NCI-H345 treated with DMSO at 0.1 percent for 48 hours (cell line): ENCODE measurements at regions not wholly inside any gene's neighbourhood (a gene's known extent, or its start where the extent isn't known, plus 50 kb on each side); places are given as distances from the start of the nearest gene placed in this dataset.

Source experiments
- DNase-seq: peaks from one replicate; lab custom pipeline; 2025; ENCODE audit not compliant: unreplicated experiment; lab: John Stamatoyannopoulos, UW

DNA sequence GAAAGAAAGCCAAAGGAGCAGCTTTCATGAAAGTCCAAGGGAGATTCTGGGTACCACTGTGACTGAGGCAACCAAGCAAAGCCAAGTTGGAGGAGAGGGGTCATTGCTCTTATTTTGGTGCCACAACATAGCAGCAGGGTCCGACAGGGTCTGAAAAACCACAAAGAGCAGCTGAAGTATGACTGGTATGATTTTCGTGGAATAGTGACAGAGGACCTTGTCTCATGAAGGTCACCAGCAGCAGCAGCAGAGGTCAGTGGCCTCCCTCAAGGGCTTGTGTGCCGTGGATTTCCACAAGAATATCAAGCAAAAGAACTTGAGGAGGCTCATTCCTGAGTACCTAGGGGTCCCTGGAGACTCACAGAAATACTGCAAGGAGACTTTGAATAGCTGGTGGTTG, 160.9 kb upstream of the SYT6 start:
- no peak for DNase-seq

DNA sequence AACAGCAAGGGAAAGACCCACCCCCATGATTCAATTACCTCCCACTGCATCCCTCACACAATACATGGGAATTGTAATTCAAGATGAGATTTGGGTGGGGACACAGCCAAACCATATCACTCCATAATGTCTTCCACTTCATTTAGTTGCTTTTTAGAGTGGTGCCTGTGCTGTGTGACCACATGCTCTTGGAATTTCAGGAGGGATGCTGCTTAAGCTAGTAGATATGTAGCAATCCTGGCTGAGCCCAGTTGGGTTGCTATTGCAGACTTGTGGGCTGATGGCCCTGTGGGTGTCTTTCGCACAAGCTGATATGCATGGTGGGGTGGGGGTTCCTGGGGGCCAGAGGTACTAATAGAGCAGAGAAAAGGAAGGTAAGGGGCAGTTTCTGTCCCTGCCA, 160.4 kb upstream of the SYT6 start:
- no peak for DNase-seq

DNA sequence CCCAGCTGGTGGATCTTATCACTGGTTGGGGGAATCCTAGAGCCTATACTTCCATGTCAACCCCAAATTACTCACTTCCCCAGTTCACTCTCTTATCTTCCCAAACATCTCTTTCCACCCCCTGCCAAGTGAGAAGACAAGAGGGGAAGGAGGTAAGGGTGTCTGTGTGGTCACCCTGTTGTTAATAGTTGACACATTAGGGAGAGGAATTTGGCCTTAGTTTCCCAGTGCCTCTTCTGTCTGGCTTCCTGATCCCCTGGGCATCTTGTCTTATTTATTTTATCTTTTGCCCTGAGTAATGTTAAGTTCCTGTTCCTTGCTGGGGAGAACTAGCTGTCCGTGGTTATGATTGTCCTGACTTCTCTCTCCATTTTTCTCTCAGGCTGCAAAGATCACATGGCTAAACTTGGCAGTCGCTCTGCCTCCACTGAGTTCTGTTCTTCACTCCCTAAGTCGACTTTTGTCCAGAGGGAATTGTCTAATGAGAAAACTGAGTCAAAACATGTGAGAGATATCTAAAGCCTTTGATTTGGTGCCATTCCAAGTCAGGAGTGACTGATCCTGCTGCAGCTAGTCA, 157.1 kb upstream of the SYT6 start:
- no peak for DNase-seq

DNA sequence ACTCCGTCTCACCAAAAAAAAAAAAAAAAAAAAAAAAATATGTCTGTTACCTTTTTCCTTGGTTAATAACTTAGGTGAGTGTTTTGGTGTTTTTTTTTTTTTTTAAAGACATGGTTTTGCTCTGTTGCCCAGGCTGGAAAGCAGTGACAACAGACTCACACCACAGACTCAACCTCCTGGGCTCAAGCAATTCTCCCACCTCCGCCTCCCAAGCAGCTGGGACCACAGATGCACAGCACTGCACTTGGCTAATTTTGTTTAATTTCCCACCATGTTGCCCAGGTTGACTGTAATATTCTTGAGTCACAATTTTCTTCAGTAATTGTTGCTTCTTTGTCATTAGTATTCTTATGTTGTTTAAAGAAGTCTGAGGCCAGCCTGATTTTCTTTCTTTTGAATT, 149.2 kb upstream of the SYT6 start:
- DNase-seq: no peak

DNA sequence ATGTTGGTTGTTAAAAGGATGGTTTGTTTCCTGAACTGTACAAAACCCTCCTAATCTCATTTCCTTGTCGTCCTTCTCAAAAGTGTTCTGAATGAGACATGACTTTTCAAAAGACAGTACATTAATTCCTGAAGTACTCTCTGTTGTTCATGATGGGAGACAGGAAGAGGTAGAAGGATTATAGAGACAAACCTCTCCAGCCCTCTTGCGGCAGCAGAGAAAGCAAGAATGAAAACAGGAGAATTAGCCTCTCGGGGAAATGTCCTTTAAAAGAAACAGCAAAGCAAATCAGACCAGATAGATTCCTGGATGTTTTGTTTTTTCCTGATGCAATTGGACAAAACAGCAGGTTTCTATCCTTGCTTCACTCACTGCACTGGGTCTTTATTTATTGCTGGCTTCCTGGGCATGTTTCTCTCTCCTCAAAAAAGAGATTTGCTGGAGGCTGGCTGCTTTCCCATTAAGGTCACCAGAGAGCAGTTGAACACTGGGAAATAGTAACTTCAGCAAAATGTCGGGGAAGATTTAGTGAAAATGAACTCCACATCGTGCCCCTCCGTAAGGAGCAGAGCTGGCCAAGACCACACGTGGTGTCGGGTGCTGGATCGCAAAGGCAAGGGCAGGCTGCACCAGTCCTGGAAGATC, 145.8 kb upstream of the SYT6 start:
- no peak for DNase-seq

DNA sequence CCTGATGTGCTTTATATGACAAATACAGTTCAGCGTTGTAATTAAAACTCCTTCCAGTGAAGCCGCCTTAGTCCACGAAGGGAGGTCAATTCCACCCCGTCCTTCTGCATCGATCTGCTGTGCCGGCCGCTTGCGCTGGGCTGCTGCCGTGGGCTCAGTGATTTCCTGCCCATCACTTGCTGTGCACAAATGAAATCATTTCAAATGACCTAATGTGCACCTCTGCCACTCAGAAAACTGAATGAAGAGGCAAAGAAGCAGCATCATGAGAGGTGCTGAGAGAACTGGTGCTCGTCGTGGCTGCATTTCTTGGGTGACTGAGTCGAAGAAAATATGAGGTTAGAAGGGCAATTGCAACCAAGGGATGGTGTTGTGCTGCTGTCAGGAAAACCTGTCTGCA, 144.3 kb upstream of the SYT6 start:
- DNase-seq: no peak

DNA sequence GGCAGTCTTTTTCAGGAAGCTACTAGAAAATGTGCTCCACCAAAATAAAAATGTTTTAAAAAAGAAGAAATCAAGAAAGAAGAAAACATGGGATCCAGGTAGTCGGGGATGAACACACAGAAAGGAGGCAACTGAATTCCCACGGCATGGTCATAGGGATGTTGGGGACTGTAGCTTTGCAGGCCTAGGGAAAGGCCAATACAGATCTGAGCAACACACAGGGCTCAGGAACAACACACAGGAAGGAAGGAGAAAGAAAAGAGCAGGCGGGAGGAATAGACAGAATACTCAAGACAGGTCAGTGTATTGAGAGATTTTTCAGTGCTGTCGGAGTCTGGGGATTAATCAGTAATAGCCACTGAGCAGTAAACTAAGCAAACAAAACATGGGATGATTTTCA, 142.7 kb upstream of the SYT6 start:
- no peak for DNase-seq

DNA sequence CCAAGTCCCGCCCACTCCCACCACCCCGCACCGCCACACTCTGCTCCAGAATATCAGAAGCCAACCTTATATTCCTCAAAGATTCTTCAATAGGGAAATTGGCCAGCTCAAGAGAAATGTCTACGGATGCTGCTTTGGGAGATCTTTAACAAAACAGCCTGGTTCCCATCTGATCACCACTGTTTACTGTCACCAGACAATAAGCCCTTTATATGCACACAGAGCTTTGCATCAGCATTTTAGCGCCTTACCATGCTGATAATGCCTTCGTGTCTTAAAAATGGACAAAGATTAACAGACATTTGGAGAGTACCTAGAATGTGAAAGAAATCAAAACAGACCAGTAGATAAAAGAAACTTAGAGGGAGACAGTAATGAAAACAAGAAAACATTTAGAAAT, 141.7 kb upstream of the SYT6 start:
- no peak for DNase-seq

DNA sequence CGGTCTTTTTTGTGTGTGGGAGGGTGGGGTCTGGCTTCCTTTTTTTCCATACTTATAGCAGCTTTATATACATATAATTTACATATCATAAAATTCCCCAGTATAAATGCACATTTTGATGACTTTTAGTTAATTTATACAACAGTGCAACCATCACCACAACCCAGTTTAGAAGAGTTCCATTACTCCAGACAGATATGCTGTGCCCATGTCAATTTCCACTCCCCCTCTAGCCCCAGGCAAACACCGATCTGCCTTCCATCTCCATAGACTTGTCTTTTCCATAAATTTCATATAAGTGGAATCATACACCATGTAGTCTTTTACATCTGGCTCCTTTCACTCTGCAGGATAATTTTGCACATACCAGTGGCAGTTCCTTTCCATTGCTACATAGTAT, 139.2 kb upstream of the SYT6 start:
- no peak for DNase-seq

DNA sequence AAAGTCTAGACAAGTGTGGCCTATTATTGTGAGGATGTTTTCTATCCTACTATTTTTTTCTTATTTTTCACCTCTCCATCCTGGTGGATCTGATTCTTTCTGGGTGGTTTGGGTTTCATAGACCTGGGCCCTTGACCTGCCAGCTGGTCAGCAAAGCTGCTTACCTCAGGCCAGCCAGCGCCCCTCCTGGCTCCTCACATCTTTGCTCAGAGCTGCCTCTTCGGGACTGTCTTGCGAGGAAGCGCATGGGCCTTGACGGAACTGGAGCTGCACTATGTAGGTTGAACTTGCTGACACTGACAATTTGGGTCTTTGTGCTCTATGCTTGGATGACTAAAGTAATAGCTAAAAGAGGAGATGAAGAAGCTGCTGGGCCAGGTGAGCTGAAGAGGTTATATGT, 138.5 kb upstream of the SYT6 start:
- no peak for DNase-seq

DNA sequence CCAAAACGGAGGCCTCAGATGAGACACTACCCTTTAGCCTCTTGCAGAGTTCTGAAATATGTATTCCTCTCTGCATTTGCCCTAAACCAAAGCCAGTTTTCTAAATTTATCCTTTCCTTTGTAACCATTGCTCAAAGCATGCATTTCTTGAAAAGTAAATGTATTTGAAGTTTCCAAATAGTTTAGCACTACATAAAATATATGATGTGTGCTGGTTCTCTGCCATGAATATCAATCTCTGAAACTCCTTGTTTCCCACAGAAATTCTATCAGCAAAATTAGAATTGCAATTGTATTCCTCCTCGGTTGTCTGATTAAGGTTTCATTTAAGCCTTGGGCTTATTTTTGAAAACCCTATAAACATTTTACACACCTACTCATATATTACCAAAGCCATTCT, 137.1 kb upstream of the SYT6 start:
- no peak for DNase-seq

DNA sequence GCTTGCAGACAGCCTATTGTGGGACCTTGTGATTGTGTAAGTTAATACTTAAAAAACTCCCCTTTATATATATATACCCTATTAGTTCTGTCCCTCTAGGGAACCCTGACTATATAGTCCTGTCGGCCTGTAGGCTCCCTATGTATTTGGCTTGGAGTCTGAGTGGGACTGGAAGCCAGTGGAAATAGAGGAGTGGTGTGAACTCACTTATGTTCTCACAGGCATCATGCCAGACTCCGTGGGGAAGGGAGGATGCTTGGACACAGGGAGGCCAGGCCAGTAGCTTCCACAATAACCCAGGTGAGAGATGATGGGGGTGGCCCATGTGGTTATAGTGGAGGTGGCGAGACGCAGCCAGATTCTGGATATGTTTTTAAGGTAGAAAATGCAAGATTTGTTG, 136.7 kb upstream of the SYT6 start:
- no peak for DNase-seq

DNA sequence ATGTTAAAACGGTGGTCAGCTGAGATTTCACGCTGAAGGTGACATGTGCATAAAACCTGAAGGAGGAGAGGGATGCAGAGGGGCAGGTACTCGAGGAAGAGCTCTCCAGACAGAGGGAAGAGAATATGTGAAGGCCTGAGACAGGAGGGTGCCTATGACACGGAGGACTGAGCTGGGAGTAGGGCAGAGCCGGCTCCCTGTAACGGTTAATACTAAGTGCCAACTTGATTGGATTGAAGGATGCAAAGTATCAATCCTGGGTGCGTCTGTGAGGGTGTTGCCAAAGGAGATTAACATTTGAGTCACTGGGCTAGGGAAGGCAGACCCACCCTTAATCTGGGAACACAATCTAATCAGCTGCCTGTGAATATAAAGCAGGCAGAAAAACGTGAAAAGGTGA, 136.2 kb upstream of the SYT6 start:
- DNase-seq: no peak

DNA sequence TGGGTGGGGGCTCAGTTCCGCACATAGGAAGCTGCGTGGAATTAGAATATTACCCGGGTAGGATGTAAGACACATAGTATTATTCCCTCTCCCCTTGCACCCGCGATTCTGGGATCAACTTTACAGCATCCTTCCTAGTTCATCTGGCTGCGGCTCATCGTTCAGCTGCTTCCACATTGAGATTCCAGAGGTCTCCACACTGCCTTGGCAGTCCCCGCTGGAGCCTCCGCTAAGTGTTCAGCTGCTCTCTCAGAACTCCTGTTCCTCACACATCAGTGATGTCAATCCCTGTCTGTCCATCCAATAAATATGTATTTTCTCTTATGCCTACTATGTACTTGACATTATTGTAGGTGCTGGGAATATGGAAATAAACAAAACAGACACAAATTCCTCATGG, 135.6 kb upstream of the SYT6 start:
- DNase-seq: no peak

DNA sequence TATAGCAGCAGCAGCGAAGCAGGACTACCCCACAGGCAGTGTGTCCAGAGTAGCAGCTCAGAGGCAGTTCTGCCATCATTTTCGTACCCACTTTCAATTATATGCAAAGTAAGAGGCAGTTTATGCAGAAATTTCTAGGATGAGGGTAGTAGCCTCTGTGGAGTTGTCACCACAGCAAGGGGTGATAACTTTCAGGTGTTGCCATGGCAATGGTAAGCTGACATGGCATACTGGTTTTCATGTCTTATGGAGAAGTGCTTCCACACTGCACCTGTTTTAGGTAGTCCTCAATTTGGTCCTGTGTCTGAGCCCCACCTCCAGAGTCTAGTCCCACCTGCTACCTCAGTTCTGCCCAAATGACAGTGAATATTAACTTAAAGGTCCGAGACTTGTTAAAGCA, 133.3 kb upstream of the SYT6 start:
- no peak for DNase-seq

DNA sequence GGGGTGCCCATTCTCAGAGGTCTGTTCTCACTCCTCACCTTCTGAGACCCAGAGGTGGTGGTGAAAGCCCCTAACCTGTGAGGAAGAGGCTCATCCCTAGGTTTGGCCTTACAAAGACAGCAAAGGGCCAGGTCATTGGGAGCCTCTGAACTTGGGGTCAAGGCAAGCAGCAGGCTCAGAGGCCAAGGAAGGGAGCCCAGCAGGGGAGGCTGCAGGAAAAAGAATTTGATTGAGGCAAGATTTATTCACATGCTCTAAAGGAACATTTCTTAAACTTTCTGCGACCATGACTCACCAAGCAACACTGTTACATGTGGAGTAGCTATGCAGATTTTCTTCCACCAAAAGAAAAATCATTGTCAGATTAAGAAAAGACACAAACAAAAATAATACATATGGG, 132.5 kb upstream of the SYT6 start:
- no peak for DNase-seq

DNA sequence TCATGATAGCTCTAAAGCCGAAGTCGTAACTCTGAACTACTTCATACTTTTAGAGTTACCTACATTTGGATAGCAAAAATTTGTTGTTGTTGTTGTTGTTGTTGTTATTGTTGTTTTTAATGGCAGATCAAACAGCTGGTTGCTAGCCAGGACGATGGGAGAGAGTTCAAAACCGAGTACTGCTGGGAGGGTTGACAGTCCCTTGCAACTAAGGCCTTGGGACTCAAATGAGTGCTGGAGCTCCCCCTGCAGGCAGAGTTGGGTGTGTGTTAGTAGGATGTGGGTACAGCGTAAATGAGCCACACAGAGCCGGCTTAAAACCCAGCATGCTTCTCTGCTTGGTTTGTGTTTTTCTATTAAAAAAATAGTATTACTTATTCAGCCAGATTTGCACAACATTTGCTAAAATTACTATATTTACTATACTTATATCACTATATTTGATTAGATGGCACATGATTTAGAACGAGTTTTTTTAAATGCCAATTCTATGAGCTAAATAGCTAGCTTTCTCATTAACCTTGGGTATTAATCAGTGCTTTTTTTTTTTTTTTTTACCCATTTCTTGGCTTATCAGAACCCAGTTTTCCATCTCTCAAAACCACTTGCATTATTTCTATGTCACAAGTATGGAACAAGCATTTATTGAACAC, 129.2 kb upstream of the SYT6 start:
- DNase-seq: peak; percentile 82

DNA sequence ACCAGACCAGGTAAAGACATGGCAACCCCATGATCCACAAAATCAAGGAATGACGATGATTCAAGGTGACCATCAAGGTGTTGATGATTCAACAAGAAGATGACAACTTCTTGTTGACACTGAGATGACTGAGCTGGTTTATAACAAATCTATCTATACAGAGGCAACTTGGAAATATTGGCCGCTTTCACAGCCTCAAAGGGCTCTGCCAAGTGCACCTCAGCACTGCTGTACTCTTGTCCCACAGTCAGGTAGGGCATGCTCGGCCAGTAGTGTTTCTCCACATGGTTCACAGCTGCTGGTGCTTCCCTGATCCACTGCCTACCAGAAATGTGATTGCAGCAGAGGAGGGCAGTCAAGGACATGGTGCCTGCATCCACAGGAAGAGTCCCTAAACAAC, 125.2 kb upstream of the SYT6 start:
- no peak for DNase-seq

DNA sequence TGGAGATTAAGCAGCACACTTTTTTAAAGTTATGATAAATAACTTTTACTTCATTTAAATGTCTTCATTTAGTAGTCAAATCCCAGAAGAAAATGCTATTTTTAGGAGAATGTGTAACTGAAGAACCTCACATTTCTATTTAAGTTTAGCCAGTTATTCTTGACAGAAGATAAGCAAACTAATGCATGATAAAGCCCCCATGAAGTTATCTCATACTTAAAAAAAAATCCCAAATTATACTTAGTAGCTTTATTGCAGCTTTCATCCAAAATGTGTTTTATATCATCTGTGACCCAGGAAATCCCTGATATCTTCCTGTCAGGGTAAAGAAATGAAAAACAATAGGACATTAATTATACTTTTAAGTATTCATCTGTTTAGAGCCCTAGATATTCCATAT, 124.8 kb upstream of the SYT6 start:
- DNase-seq: no peak

DNA sequence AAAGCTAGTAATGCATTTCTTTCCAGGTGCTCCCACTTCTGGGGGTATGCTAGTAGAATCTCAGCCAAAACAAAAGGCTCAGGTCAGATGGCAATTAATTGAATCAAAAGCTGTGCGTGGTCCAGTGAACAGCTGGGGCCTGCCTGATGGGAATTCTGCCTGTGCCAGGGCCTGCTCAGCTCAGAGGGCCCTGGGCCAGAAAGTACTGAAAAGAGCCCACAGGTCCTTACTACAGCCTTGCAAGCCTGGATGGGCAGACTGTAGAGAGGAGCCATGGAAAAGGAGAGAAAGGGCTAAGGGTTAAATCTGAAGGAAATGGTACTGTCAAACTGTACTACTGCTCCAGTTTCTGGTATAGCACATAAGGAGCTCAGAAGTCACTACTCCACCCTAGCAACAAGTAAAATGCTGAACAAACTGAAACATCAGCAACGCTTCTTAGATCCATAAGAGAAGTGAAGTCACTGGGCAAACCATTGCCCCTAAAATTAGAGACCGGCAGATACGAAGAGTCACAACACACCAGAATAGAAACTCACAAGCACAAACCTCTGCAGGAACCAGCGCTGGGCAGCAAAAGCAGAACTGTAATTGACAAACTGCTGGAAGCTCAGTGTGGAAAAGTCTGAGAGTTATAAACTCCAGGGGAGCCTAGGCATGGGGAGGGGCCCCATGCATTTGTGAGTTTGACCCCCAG, 121.1 kb upstream of the SYT6 start:
- no peak for DNase-seq

DNA sequence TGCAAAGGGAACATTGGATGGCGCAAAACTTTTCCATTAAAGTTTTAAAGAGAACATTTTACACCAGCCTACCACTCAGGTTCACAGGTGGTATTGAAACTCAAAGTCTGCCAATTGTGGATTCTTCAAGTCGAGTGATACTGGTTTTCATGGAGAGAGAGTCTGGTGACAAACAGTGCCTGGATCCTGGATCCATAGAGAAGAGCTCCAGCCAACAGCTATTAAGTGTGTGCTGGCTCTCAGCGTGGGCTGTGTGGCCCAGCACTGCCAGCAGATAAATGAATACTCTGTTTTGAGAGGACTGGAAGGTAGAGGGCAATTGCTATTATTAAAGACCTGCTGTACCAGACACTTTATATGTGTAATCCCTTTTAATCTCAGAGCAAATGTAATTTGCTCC, 118.9 kb upstream of the SYT6 start:
- no peak for DNase-seq

DNA sequence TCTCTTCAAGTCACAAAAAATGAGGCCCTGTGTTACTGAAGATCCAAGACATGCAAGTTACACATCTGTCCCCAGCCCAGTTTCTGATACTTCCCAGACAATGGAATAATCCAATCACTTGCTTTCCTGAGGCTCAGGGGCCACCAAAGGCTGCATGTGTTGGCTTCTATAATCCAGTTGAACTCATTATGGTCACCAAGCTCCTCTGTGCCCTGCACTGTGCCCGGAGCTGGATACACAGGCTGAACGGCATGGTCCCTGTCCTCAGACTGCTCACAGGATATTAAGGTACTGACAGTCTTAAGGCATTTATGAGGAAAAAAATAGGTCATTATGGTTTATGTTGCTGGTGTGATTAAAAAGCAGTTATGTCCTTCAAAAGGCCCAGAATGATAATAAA, 117.0 kb upstream of the SYT6 start:
- DNase-seq: no peak
